Neural cell (in vitro differentiated cells): ENCODE measurements at regions not wholly inside any gene's neighbourhood (a gene's known extent, or its start where the extent isn't known, plus 50 kb on each side); places are given as distances from the start of the nearest gene placed in this dataset.

Experiments
- CTCF ChIP-seq: fragments of 450-650 bp; IDR thresholded peaks from 2 replicates; pipeline ENCODE4 v1.5.1; 2014; ENCODE audit warnings: antibody characterized with exemption, mild to moderate bottlenecking, moderate library complexity; ENCODE audit not compliant: poor library complexity, severe bottlenecking
- EZH2 ChIP-seq: fragments of 200-600, 300-800 bp; shearing (Covaris generic), sonication (generic); IDR thresholded peaks from 2 replicates; pipeline ENCODE4 v1.6.1; 2014; ENCODE audit warnings: antibody characterized with exemption, low read length, borderline replicate concordance, mild to moderate bottlenecking; ENCODE audit not compliant: insufficient read depth, poor library complexity, severe bottlenecking
- POLR2AphosphoS5 ChIP-seq: IDR thresholded peaks from 2 replicates; pipeline ENCODE4 v1.6.1; 2012
- RAD21 ChIP-seq: fragments of 450-650 bp; conservative IDR thresholded peaks from 2 replicates; pipeline ENCODE4 v1.6.1; 2014; ENCODE audit warnings: antibody characterized with exemption, mild to moderate bottlenecking, moderate library complexity

GRCh38 chr6:169993861-169994481, 242.5 kb downstream of the ERMARD start:
- TF ChIP-seq CTCF (no peak), EZH2 (no peak), RAD21 (no peak), POLR2AphosphoS5 (no peak)
